NCI-H1092 (cell line): ENCODE measurements at regions not wholly inside any gene's neighbourhood (a gene's known extent, or its start where the extent isn't known, plus 50 kb on each side); places are given as distances from the start of the nearest gene placed in this dataset.
"Not testable (repeated sequence)": the region's sequence is repeated elsewhere in the genome, so short reads cannot be mapped to it uniquely, and the experiment has no call there.

Experiments
- DNase-seq: peaks from one replicate; lab custom pipeline; 2025; lab: John Stamatoyannopoulos, UW

GRCh38 chr4:106524772-106525171, 156.2 kb upstream of the GIMD1 start:
- not testable (repeated sequence) for DNase-seq

GRCh38 chr4:106522839-106523238, 154.3 kb upstream of the GIMD1 start:
- no peak for DNase-seq

- DNase-seq, result no peak
Measured at GRCh38 chr4:106512706-106513105, 144.1 kb upstream of the GIMD1 start.

GRCh38 chr4:106507440-106507839, 138.9 kb upstream of the GIMD1 start:
- no peak for DNase-seq

- no peak for DNase-seq
Measured at GRCh38 chr4:106503116-106504050, 134.8 kb upstream of the GIMD1 start.

GRCh38 chr4:106502106-106502699, 133.6 kb upstream of the GIMD1 start:
- peak; percentile 27 for DNase-seq

- no peak for DNase-seq
Measured at GRCh38 chr4:106497271-106497670, 128.7 kb upstream of the GIMD1 start.

- DNase-seq, result no peak
Measured at GRCh38 chr4:106496061-106496460, 127.5 kb upstream of the GIMD1 start.

GRCh38 chr4:106495476-106495875, 126.9 kb upstream of the GIMD1 start:
- no peak for DNase-seq

GRCh38 chr4:106494066-106494465, 125.5 kb upstream of the GIMD1 start:
- DNase-seq, result no peak

GRCh38 chr4:106493086-106493485, 124.5 kb upstream of the GIMD1 start:
- DNase-seq, result no peak

GRCh38 chr4:106486533-106486932, 118.0 kb upstream of the GIMD1 start:
- no peak for DNase-seq

GRCh38 chr4:106481801-106482200, 113.2 kb upstream of the GIMD1 start:
- no peak for DNase-seq

- DNase-seq, result peak; percentile 17
Measured at GRCh38 chr4:106478152-106478551, 109.6 kb upstream of the GIMD1 start.

GRCh38 chr4:106476741-106477140, 108.2 kb upstream of the GIMD1 start:
- no peak for DNase-seq

- DNase-seq, result no peak
Measured at GRCh38 chr4:106473515-106473914, 104.9 kb upstream of the GIMD1 start.

- DNase-seq, result no peak
Measured at GRCh38 chr4:106471151-106471550, 102.6 kb upstream of the GIMD1 start.

GRCh38 chr4:106463622-106464021, 95.0 kb upstream of the GIMD1 start:
- DNase-seq, result no peak

GRCh38 chr4:106454581-106454980, 86.0 kb upstream of the GIMD1 start:
- DNase-seq, result no peak

- DNase-seq, result no peak
Measured at GRCh38 chr4:106454021-106454420, 85.4 kb upstream of the GIMD1 start.

GRCh38 chr4:106451091-106451490, 82.5 kb upstream of the GIMD1 start:
- DNase-seq, result no peak

GRCh38 chr4:106450249-106450648, 81.7 kb upstream of the GIMD1 start:
- no peak for DNase-seq

GRCh38 chr4:106444557-106444956, 76.0 kb upstream of the GIMD1 start:
- DNase-seq, result no peak
